HL-60/S4 treated with retinoic acid at 250 ng/mL for 4 days and 3 days (cell line): ENCODE measurements at regions not wholly inside any gene's neighbourhood (a gene's known extent, or its start where the extent isn't known, plus 50 kb on each side); places are given as distances from the start of the nearest gene placed in this dataset.

Experiments
- in situ Hi-C: fragments of 300-500 bp; cut with MboI; formaldehyde crosslinking; loops from 2 replicates; pipeline ENCODE4 v1.7.0; 2022; ENCODE audit warnings: low sequenced_read_pairs

GRCh38 chr9:108182270-108182669, 673.5 kb downstream of the ACTL7B start:
- in situ Hi-C loops = no loop called here

DNA sequence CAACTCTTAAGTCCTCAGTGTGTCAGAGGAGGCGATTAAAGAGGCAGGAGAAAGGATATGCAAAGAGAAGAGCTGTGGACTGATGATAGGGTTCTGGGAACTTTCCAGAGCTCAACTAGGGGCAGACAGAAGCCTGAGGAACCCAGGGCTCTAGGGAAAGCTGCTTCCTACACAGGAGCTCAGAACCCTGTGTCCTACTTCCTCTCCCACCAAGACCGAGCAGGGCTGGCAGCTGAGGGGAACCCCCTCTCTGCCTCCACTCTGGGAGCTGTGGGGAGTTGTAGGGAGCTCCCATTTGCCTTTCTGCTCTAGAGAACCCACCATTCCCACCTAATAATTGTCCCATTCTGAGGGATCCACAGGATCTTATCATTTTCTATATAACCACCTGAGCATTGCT, 674.3 kb downstream of the ACTL7B start:
- in situ Hi-C loops = no loop called here

- in situ Hi-C loops = no loop called here
Observed at GRCh38 chr9:108180541-108180940, 675.2 kb downstream of the ACTL7B start.

DNA sequence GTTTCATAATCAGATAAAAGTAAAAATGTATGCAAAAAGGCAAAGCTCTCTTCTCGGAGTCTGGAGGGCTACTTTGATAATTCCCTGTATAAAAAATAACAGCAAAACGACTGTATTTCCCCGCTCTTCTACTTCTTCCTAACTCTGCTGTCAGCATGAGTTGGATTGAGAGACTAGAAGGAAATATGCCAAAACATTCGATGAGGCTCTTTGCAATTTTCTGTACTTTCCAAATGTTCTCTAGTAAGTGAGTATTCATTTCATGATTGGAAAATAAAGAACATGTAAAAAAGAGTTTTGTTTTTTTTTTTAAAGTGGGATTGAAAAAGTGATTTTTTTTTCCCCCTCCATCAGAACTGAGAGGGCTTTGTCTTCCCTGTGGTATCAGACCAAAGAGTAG, 677.5 kb downstream of the ACTL7B start:
- in situ Hi-C loops = no loop called here

DNA sequence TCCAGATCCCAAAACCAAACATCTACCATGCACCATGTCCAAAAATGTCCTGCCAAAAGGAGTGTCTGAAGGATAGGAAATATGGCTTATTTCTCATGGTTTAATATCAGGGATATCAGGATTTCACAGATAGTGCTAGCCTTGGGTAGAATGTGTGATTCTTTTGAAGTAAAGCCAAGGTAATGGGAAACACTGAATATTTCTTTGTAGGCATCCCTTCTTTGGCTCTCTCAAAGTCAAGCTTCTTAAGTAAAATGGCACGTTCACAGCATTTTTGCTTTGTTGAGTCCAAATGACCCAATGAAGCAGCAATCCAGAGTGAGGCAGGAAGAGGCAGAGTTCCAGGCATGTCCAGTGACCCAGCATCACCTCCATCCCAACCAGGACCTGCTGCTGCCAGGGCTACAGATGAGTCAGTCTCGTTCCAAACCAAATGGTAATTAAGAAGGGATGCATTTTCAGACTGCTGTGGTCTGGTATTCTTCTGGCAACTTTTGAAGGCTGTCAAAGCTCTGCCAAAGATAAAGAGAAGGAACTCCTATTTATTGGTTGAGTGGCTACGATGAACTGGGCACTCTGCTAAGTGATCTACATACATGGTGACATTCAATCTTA, 678.8 kb upstream of the KLF4 start:
- in situ Hi-C loops = no loop called here

DNA sequence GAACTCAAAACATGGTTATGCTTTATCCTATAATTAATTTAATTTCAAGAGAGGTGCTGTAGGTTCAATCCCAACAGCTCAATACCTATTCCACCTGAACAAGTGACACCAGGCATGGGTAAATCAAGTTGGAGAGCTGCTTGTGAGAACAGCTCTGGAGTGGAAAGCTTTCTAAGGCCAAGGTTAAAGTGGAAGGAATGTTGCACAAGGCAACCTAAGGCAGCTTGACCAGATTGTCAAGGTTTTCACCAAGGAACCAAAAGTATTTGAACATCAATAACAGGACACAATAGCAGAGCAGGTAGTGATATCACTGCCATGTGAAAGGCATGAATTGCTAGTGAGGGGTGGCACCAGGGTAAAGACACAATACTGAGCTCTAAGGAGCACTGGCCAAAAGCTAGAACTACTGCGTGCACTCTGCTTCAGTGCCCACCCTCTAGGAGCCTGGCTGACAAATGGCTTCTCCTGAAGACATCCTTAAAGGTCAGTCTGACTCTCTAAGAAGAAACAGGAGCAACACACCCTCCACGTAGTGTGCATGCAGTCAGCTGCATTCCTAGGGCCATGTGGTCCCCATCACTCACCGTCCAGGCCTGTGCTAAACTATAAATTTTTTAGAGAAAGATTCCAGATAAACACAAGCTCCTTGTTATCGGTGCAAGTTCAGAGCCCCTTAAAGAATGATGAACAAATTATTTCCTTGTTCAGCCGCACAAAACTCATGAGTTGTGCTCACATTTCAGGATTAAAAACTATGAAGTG, 677.7 kb upstream of the KLF4 start:
- in situ Hi-C loops = no loop called here

DNA sequence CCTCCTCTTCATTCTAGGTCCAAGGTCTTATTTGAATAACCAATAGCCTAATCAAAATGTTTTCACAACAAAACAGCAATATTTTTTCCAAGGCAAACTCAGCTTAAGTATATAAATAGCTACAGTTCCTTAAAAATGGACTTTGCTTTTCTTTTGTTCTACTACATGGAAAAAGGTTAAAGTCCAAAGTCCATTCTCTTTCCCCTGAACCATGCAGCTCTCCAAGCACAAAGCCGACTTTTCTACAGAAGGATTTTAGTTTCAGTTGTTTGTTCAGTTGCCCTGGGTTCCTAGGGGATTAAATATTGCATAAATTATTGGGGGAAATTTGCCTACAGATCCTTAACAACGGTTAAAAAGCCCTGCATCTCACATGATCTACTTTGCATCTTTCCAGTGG, 677.0 kb upstream of the KLF4 start:
- in situ Hi-C loops = no loop called here

- in situ Hi-C loops = no loop called here
Observed at GRCh38 chr9:108163321-108164005, 673.9 kb upstream of the KLF4 start.

DNA sequence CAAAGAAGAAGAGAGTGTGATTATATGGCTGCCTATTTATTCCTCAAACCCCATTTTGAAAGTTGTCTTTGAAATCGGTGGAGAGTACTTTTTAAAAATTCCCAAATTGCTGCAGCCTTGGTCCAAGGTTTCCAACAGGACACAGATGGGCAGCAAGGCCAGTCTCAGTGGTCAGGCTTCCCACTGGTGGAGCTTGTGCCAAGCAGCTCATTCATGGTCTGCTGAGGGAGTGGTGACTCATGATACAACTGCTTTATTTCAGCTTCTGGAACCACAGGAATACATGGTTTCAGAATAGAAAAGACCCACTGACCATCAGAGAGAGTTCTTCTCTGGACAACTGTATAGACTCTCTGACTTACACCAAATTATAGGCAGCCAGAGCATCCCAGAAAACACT, 673.1 kb upstream of the KLF4 start:
- in situ Hi-C loops = no loop called here

DNA sequence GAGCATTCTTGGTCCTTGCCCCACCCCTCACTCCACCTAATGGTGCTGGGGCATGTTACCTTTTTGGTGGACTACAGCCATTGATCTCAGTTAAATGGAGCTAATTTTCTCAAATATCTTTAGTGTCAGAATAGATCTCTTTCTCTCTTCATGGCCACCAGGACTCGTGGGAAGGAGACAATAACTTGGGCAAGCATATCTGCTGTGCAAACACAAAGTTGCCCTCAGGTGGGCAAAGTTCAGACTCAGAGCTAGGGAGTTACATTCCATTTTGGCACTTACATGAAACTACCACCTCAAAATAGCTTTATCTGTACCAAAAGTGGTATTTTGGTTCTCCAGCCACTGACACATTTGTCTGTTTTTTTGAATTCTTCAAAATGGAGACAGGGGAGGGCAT, 671.9 kb upstream of the KLF4 start:
- in situ Hi-C loops = no loop called here

DNA sequence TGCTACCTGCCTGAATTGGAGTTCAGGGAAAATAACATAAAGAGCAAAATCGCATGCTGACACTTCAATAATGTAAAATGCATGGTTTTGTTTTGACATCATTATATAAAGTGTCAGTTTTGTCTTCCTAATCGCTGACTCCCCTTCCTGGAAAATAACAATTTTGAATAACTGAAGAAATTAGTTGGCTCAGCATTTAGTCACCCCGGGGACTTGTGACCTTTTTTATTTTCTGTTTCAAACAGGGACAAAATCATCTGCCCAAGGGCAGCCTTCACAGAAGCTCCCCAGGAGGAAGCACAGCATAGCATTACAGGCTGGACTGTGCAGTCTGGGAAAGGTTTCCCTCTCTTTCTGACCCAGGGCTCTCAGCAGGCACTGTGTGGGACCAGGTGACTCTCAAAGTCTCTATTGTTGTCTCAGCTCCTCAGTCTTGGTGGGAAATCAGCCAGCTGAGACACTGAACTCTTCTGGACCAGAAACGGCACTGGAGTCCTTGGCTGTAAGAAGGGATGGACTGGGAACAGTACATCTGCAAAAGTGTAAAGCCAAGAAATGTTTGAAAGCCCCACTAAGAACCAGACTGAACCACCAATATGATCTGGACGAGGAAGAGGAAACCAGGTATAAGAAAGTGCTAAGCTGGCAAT, 671.3 kb upstream of the KLF4 start:
- in situ Hi-C loops = no loop called here

DNA sequence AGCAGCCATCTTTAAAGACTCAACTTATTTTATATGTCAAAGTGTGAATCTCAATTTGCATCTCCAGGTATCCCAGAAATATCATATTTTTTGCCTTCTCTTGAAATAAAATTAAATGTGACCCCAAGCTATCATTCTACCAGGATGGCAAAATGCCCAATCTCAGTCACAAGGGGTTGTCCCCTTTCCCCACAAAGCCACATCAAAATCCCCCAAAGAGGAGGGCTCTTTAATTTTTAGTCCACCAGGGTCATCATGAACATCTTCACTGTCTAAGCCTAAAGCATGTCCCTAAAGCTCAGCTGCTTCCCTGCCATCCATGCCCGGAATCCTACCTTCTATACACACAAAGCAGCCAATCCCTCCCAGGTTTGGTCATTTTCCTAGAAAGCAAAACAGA, 670.5 kb upstream of the KLF4 start:
- in situ Hi-C loops = no loop called here

- in situ Hi-C loops = no loop called here
Observed at GRCh38 chr9:108158236-108158995, 668.8 kb upstream of the KLF4 start.

GRCh38 chr9:108156270-108156998, 666.9 kb upstream of the KLF4 start:
- in situ Hi-C loops = no loop called here

DNA sequence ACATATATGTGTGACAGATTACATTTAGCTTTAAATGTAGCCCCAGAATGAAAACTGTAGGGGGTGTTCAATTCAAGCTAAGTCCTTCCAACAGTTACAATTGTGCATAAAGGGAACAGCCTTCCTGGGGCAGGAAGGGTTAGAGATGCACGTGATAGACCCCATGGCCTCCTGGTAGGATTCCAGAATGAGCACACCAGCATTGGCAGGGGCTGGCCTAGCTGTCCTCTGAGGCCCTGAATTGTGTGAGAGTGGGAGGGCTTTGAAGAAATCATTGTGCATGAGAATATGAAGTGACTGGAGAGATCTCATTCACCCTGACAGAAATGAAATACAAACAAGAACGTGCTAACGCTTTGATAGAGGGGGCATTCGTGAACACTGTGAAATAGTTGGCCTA, 663.8 kb upstream of the KLF4 start:
- in situ Hi-C loops = no loop called here

DNA sequence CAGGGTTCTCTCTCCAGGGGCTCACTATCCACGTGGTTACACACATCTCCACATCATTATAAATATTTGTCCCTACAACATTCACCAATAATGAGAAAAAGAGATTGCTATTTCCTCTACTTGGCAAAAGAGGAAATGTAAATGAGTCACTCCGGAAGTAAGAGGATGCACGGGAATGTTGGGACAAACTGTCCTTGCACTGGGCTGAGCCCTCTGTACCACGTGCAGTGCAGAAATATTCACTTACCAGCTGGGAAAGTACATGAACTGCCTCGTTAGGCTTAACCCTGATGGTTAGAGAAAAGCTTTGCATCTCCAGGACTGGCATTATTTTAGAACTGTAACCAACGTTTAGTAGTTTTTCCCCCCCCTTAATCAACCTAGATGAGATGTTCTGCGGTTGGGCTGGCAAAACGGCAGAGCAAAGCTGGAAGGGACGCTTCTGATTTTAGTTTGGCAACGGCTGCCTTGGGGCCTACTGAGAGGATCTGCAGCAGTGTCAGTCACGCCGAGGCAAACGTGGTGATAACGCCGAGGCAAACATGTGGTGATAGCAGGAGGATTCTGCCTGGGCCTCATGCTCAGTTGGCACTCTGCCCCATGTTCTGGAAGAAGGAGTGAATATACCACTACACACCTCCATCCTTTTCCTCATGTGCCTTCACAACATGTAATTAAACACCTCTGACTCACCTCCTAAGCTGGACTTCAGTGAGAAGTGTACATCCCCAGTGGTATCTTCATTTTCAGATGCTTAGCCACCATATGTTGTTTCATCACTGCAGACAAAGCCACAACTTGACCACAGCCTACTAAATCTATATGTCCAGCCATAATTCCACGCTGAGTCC, 661.4 kb upstream of the KLF4 start:
- in situ Hi-C loops = no loop called here

DNA sequence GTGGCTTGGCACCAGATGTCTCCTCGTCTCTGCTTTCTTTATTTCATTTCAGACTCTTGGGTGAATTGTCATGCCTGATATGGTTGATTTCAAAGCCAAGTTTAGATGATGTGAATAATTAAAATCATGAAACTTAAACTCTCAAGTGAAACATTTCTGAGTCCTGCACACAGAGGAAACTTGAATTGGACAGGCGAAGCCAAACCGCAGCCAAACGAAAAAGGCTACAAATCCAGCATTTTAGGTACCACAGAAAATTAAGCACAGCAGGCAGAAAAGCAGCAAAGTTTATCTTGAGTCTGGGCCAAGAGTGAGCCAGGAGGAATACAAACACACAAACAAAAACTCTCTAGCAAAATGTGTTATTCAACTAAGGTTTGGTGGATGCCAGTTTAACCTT, 659.8 kb upstream of the KLF4 start:
- in situ Hi-C loops = no loop called here

GRCh38 chr9:108142504-108143201, 653.1 kb upstream of the KLF4 start:
- in situ Hi-C loops = no loop called here

DNA sequence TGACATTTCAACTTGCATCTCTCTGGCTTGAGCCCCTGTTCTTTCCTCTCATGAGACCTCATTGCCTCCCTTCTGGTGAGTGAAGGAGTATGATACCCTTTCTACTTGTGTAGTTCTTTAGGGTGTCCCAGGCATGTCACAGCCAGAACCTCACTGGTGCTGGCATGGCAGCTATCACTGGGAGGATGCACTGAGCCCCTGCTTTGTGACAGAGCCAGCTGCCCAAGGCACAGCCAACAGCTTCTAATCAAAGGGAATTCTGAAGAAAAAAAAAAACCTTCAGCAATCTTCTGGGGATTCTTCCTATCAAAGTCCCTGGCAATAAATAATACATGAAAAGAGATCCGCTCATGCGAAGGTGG, 652.6 kb upstream of the KLF4 start:
- in situ Hi-C loops = no loop called here
